ENCODE measurements at regions not wholly inside any gene's neighbourhood (a gene's known extent, or its start where the extent isn't known, plus 50 kb on each side); places are given as distances from the start of the nearest gene placed in this dataset.

GRCh38 chr6:4511641-4512020, 264.6 kb upstream of the CDYL start:
- Histone ChIP-seq H2AFZ (ENCODE audit: low read length) (no peak overlapping the region), H3K9me3 (ENCODE audit: low read depth, low read length) (no peaks in the 10 kb centered on the region), H3K4me3 (ENCODE audit: insufficient read depth, low read length) (no peak overlapping the region), H3K36me3 (ENCODE audit: insufficient read depth, low read length) (no peaks in the 10 kb centered on the region), H3K27me3 (ENCODE audit: insufficient read depth, low read length) (peaks cover 17% of the 10 kb centered on the region), H3K27ac (ENCODE audit: low read depth, low read length) (no peak overlapping the region), H4K20me1 (ENCODE audit: insufficient read depth, low read length) (no peaks in the 10 kb centered on the region), H3K4me2 (ENCODE audit: insufficient read depth, low read length) (no peak overlapping the region), H3K4me1 (ENCODE audit: insufficient read depth, low read length) (no peaks in the 10 kb centered on the region), H3K79me2 (ENCODE audit: insufficient read depth, low read length) (no peaks in the 10 kb centered on the region)
- DNase-seq (ENCODE audit: insufficient read length, low spot score, missing footprints), result no peak
- no peak for TF ChIP-seq CTCF (IDR thresholded peaks at IDR 0.05; ENCODE audit: extremely low read depth, low read depth, low read length)

GRCh38 chr6:4510906-4511640, 265.1 kb upstream of the CDYL start:
- Histone ChIP-seq H3K79me2 (ENCODE audit: insufficient read depth, low read length) (no peaks in the 10 kb centered on the region), H3K36me3 (ENCODE audit: insufficient read depth, low read length) (no peaks in the 10 kb centered on the region), H3K27me3 (ENCODE audit: insufficient read depth, low read length) (peaks cover 17% of the 10 kb centered on the region), H3K4me2 (ENCODE audit: insufficient read depth, low read length) (no peak overlapping the region), H3K9me3 (ENCODE audit: low read depth, low read length) (no peaks in the 10 kb centered on the region), H3K4me3 (ENCODE audit: insufficient read depth, low read length) (no peak overlapping the region), H2AFZ (ENCODE audit: low read length) (no peak overlapping the region), H3K27ac (ENCODE audit: low read depth, low read length) (no peak overlapping the region), H4K20me1 (ENCODE audit: insufficient read depth, low read length) (no peaks in the 10 kb centered on the region), H3K4me1 (ENCODE audit: insufficient read depth, low read length) (no peaks in the 10 kb centered on the region)
- no peak for TF ChIP-seq CTCF (IDR thresholded peaks at IDR 0.05; ENCODE audit: extremely low read depth, low read depth, low read length)
- DNase-seq (ENCODE audit: insufficient read length, low spot score, missing footprints), result no peak

- Histone ChIP-seq H3K36me3 (ENCODE audit: insufficient read depth, low read length) (no peaks in the 10 kb centered on the region), H3K4me1 (ENCODE audit: insufficient read depth, low read length) (no peaks in the 10 kb centered on the region), H4K20me1 (ENCODE audit: insufficient read depth, low read length) (no peaks in the 10 kb centered on the region), H3K4me2 (ENCODE audit: insufficient read depth, low read length) (no peak overlapping the region), H3K27me3 (ENCODE audit: insufficient read depth, low read length) (peaks cover 14% of the 10 kb centered on the region), H3K27ac (ENCODE audit: low read depth, low read length) (no peak overlapping the region), H3K4me3 (ENCODE audit: insufficient read depth, low read length) (no peak overlapping the region), H3K9me3 (ENCODE audit: low read depth, low read length) (no peaks in the 10 kb centered on the region), H2AFZ (ENCODE audit: low read length) (no peak overlapping the region), H3K79me2 (ENCODE audit: insufficient read depth, low read length) (no peaks in the 10 kb centered on the region)
- no peak for DNase-seq (ENCODE audit: insufficient read length, low spot score, missing footprints)
- no peak for TF ChIP-seq CTCF (IDR thresholded peaks at IDR 0.05; ENCODE audit: extremely low read depth, low read depth, low read length)
Measured at GRCh38 chr6:4510317-4510716, 265.9 kb upstream of the CDYL start.

GRCh38 chr6:4509506-4509905, 266.7 kb upstream of the CDYL start:
- Histone ChIP-seq H4K20me1 (ENCODE audit: insufficient read depth, low read length) (no peaks in the 10 kb centered on the region), H3K27ac (ENCODE audit: low read depth, low read length) (no peak overlapping the region), H3K9me3 (ENCODE audit: low read depth, low read length) (no peaks in the 10 kb centered on the region), H3K4me2 (ENCODE audit: insufficient read depth, low read length) (no peak overlapping the region), H3K27me3 (ENCODE audit: insufficient read depth, low read length) (peaks cover 13% of the 10 kb centered on the region), H3K79me2 (ENCODE audit: insufficient read depth, low read length) (no peaks in the 10 kb centered on the region), H3K36me3 (ENCODE audit: insufficient read depth, low read length) (no peaks in the 10 kb centered on the region), H2AFZ (ENCODE audit: low read length) (no peak overlapping the region), H3K4me1 (ENCODE audit: insufficient read depth, low read length) (no peaks in the 10 kb centered on the region), H3K4me3 (ENCODE audit: insufficient read depth, low read length) (no peak overlapping the region)
- no peak for DNase-seq (ENCODE audit: insufficient read length, low spot score, missing footprints)
- TF ChIP-seq CTCF (IDR thresholded peaks at IDR 0.05; ENCODE audit: extremely low read depth, low read depth, low read length), result no peak
